Inflammatory macrophage treated with lipopolysaccharide for 4 hours (primary cell): ENCODE measurements at regions not wholly inside any gene's neighbourhood (a gene's known extent, or its start where the extent isn't known, plus 50 kb on each side); places are given as distances from the start of the nearest gene placed in this dataset.

Source experiments
- DNase-seq: peaks from one replicate; pipeline ENCODE4 v3.0.0-alpha.2; 2020

- DNase-seq: no peak
Observed at GRCh38 chr10:8726084-8726778, 671.7 kb downstream of the GATA3 start.

- no peak for DNase-seq
Observed at GRCh38 chr10:8726779-8727084, 672.2 kb downstream of the GATA3 start.

GRCh38 chr10:8731121-8732095, 676.9 kb downstream of the GATA3 start:
- DNase-seq: no peak

- DNase-seq: no peak
Observed at GRCh38 chr10:8738987-8739386, 684.5 kb downstream of the GATA3 start.

GRCh38 chr10:8752146-8752843, 697.8 kb downstream of the GATA3 start:
- DNase-seq: no peak

- DNase-seq: no peak
Observed at GRCh38 chr10:8758029-8758428, 703.5 kb downstream of the GATA3 start.

- no peak for DNase-seq
Observed at GRCh38 chr10:8766899-8767298, 712.4 kb downstream of the GATA3 start.

GRCh38 chr10:8767591-8767990, 713.1 kb downstream of the GATA3 start:
- no peak for DNase-seq

GRCh38 chr10:8768341-8768740, 713.9 kb downstream of the GATA3 start:
- DNase-seq: no peak

GRCh38 chr10:8768852-8769251, 714.4 kb downstream of the GATA3 start:
- no peak for DNase-seq

GRCh38 chr10:8776926-8777622, 722.6 kb downstream of the GATA3 start:
- DNase-seq: no peak

- no peak for DNase-seq
Observed at GRCh38 chr10:8778713-8779112, 724.2 kb downstream of the GATA3 start.

- DNase-seq: no peak
Observed at GRCh38 chr10:8787649-8788048, 733.2 kb downstream of the GATA3 start.

GRCh38 chr10:8790390-8790789, 735.9 kb downstream of the GATA3 start:
- DNase-seq: no peak

- DNase-seq: no peak
Observed at GRCh38 chr10:8794860-8795259, 740.4 kb downstream of the GATA3 start.

GRCh38 chr10:8800426-8800825, 745.9 kb downstream of the GATA3 start:
- no peak for DNase-seq

GRCh38 chr10:8803992-8804391, 749.5 kb downstream of the GATA3 start:
- DNase-seq: no peak

GRCh38 chr10:8810677-8811076, 756.2 kb downstream of the GATA3 start:
- no peak for DNase-seq

GRCh38 chr10:8811201-8811600, 756.7 kb downstream of the GATA3 start:
- DNase-seq: no peak

- DNase-seq: no peak
Observed at GRCh38 chr10:8815969-8816368, 761.5 kb downstream of the GATA3 start.

- DNase-seq: no peak
Observed at GRCh38 chr10:8817299-8817698, 762.8 kb downstream of the GATA3 start.

GRCh38 chr10:8825611-8826010, 771.1 kb downstream of the GATA3 start:
- no peak for DNase-seq

- no peak for DNase-seq
Observed at GRCh38 chr10:8829592-8829991, 775.1 kb downstream of the GATA3 start.
